ENCODE measurements at regions not wholly inside any gene's neighbourhood (a gene's known extent, or its start where the extent isn't known, plus 50 kb on each side); places are given as distances from the start of the nearest gene placed in this dataset.

GRCh38 chr2:195479407-195479806 lies 177.6 kb upstream of the SLC39A10 start:
- no peaks in the 10 kb centered on the region for H3K36me3 Mint-ChIP-seq (ENCODE audit: unreplicated experiment)
- no peak for DNase-seq (ENCODE audit: extremely low spot score, unreplicated experiment)
- no peak overlapping the region for H3K27ac Mint-ChIP-seq (ENCODE audit: unreplicated experiment)
- peaks cover 4% of the 10 kb centered on the region for H3K9me3 Mint-ChIP-seq (ENCODE audit: unreplicated experiment)
- H3K27me3 Mint-ChIP-seq (ENCODE audit: unreplicated experiment) = peaks cover 11% of the 10 kb centered on the region
- no peak for TF ChIP-seq CTCF (IDR thresholded peaks at IDR 0.05)
- peaks cover 6% of the 10 kb centered on the region for H3K4me1 Mint-ChIP-seq (ENCODE audit: unreplicated experiment)
- H3K4me3 Mint-ChIP-seq (ENCODE audit: unreplicated experiment) = no peak overlapping the region

GRCh38 chr2:195477996-195478382 lies 179.0 kb upstream of the SLC39A10 start:
- TF ChIP-seq CTCF (IDR thresholded peaks at IDR 0.05) = no peak
- peaks cover 18% of the 10 kb centered on the region for H3K27me3 Mint-ChIP-seq (ENCODE audit: unreplicated experiment)
- H3K4me3 Mint-ChIP-seq (ENCODE audit: unreplicated experiment) = no peak overlapping the region
- DNase-seq (ENCODE audit: extremely low spot score, unreplicated experiment) = no peak
- no peak overlapping the region for H3K27ac Mint-ChIP-seq (ENCODE audit: unreplicated experiment)
- H3K4me1 Mint-ChIP-seq (ENCODE audit: unreplicated experiment) = peaks cover 6% of the 10 kb centered on the region
- peaks cover 4% of the 10 kb centered on the region for H3K9me3 Mint-ChIP-seq (ENCODE audit: unreplicated experiment)
- H3K36me3 Mint-ChIP-seq (ENCODE audit: unreplicated experiment) = no peaks in the 10 kb centered on the region

- TF ChIP-seq CTCF (IDR thresholded peaks at IDR 0.05) = no peak
- no peak for DNase-seq (ENCODE audit: extremely low spot score, unreplicated experiment)
- Mint-ChIP-seq H3K4me1 (ENCODE audit: unreplicated experiment) (peaks cover 6% of the 10 kb centered on the region), H3K36me3 (ENCODE audit: unreplicated experiment) (no peaks in the 10 kb centered on the region), H3K9me3 (ENCODE audit: unreplicated experiment) (peaks cover 4% of the 10 kb centered on the region), H3K27ac (ENCODE audit: unreplicated experiment) (no peak overlapping the region), H3K4me3 (ENCODE audit: unreplicated experiment) (no peak overlapping the region), H3K27me3 (ENCODE audit: unreplicated experiment) (peaks cover 18% of the 10 kb centered on the region)
Observed at GRCh38 chr2:195477248-195477995, 179.6 kb upstream of the SLC39A10 start.

- peaks cover 4% of the 10 kb centered on the region for H3K9me3 Mint-ChIP-seq (ENCODE audit: unreplicated experiment)
- peaks cover 6% of the 10 kb centered on the region for H3K27me3 Mint-ChIP-seq (ENCODE audit: unreplicated experiment)
- no peak for TF ChIP-seq CTCF (IDR thresholded peaks at IDR 0.05)
- no peak overlapping the region for H3K27ac Mint-ChIP-seq (ENCODE audit: unreplicated experiment)
- no peak for DNase-seq (ENCODE audit: extremely low spot score, unreplicated experiment)
- H3K36me3 Mint-ChIP-seq (ENCODE audit: unreplicated experiment) = no peaks in the 10 kb centered on the region
- peaks cover 6% of the 10 kb centered on the region for H3K4me1 Mint-ChIP-seq (ENCODE audit: unreplicated experiment)
- H3K4me3 Mint-ChIP-seq (ENCODE audit: unreplicated experiment) = no peak overlapping the region
Observed at GRCh38 chr2:195475336-195475735, 181.7 kb upstream of the SLC39A10 start.

DNA sequence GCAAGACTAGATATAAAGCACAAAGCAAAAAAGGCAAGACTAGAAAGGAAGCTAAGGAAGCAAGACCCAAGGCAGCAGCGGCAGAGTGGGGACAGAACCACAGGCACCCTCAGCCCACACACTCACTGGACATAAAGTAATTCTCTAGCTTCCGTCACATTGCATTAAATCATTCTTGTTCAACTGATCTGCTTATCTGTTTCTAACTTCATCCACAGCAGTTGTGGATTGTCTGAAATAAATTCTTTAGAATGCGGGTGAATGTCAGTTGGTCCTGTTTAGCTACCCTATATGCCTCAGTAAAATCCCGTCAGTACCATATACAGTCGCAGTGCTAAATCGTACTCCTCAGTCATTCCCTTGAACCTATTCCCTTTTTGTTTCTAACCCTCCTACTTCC lies 183.2 kb upstream of the SLC39A10 start:
- TF ChIP-seq CTCF (IDR thresholded peaks at IDR 0.05) = no peak
- Mint-ChIP-seq H3K27ac (ENCODE audit: unreplicated experiment) (no peak overlapping the region), H3K9me3 (ENCODE audit: unreplicated experiment) (peaks cover 4% of the 10 kb centered on the region), H3K4me1 (ENCODE audit: unreplicated experiment) (peaks cover 6% of the 10 kb centered on the region), H3K36me3 (ENCODE audit: unreplicated experiment) (no peaks in the 10 kb centered on the region), H3K27me3 (ENCODE audit: unreplicated experiment) (peaks cover 11% of the 10 kb centered on the region), H3K4me3 (ENCODE audit: unreplicated experiment) (no peak overlapping the region)
- DNase-seq (ENCODE audit: extremely low spot score, unreplicated experiment) = no peak

Data from osteocyte (in vitro differentiated cells).